Duodenal mucosa (tissue), 2 donors: ENCODE measurements at regions not wholly inside any gene's neighbourhood (a gene's known extent, or its start where the extent isn't known, plus 50 kb on each side); places are given as distances from the start of the nearest gene placed in this dataset.

ENCODE experiments used
- H3K27ac ChIP-seq: one replicate; pipeline ENCODE4 v1.7.0; 2013; ENCODE audit warnings: low read depth, low read length
- H3K27me3 ChIP-seq, 2 donors: one replicate each; pipeline ENCODE4 v1.7.0; 2013; ENCODE audit warnings: low read length in 2 of 2, control low read depth in 1 of 2; ENCODE audit not compliant: insufficient read depth in 2 of 2, control insufficient read depth in 1 of 2
- H3K36me3 ChIP-seq, 2 donors: one replicate each; pipeline ENCODE4 v1.7.0; 2013; ENCODE audit warnings: low read length in 2 of 2, control low read depth in 1 of 2; ENCODE audit not compliant: insufficient read depth in 2 of 2, control insufficient read depth in 1 of 2
- H3K4me1 ChIP-seq, 2 donors: one replicate each; pipeline ENCODE4 v1.7.0; 2013; ENCODE audit warnings: low read length in 2 of 2, control low read depth in 1 of 2; ENCODE audit not compliant: insufficient read depth in 2 of 2, control insufficient read depth in 1 of 2
- H3K4me3 ChIP-seq, 2 donors: one replicate each; pipeline ENCODE4 v1.7.0; 2013; ENCODE audit warnings: low read length in 2 of 2, low read depth in 1 of 2
- H3K9ac ChIP-seq, 2 donors: one replicate each; pipeline ENCODE4 v1.7.0; 2013; ENCODE audit warnings: low read length in 2 of 2, low read depth in 1 of 2
- H3K9me3 ChIP-seq, 2 donors: one replicate each; pipeline ENCODE4 v1.7.0; 2013; ENCODE audit warnings: low read length in 2 of 2, control low read depth in 1 of 2; ENCODE audit not compliant: control insufficient read depth in 1 of 2

GRCh38 chr7:142389544-142389943 is 131.7 kb upstream of the PRSS58 start:
- H3K27ac ChIP-seq: no peak overlapping the region
- H3K9ac ChIP-seq: no peak overlapping the region
- no peaks in the 10 kb centered on the region for H3K36me3 ChIP-seq
- H3K4me1 ChIP-seq: peaks cover 0 to 6% of the 10 kb centered on the region in 2 donors
- H3K27me3 ChIP-seq: no peaks in the 10 kb centered on the region
- no peaks in the 10 kb centered on the region for H3K9me3 ChIP-seq
- H3K4me3 ChIP-seq: no peak overlapping the region

DNA sequence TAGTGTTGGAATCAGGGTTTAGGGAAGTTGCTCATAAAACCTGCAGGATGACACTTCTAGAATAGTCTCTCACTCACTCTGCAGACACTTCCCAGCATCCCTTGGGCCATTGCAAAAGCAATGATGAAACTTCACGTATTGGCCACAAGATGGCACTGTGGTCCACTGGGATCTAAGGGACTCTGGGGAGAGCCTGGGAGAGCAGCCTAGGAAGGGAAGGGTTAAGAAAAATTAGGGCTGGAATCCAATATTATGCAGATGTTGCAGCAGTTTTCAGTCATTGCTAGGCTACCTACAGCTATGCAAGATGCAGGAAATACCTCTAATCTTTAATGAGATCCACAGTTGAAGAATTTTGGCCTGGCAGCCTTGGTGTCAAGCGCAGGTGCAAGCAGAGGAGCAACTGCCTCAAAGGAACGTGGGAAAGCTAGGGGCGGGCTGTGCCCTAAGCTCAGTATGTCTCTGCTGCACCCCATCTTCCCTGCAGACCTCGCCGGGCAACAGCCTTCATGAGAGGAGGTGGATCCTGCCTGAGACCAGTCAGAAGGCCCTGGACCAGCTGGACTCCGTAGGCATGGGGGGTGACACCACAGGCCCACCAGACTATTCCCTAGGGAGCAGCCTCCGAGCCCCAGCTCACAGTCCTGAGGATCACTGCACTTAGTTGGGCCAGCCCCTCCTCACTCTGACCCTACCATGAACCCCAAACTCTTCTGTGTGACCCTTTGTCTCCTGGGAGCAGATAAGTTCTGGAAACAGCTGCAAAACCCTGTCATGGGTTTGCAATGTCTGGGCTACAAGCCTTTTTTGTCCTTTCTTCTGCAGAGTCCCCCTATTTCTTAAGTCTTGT is 127.9 kb upstream of the PRSS58 start:
- Histone ChIP-seq H3K9me3 (no peaks in the 10 kb centered on the region), H3K36me3 (no peaks in the 10 kb centered on the region), H3K4me1 (peaks cover 0 to 6% of the 10 kb centered on the region in 2 donors), H3K9ac (no peak overlapping the region), H3K27me3 (no peaks in the 10 kb centered on the region), H3K4me3 (no peak overlapping the region), H3K27ac (no peak overlapping the region)

- Histone ChIP-seq H3K36me3 (no peaks in the 10 kb centered on the region), H3K27ac (no peak overlapping the region), H3K4me3 (no peak overlapping the region), H3K9ac (no peak overlapping the region), H3K9me3 (no peaks in the 10 kb centered on the region), H3K27me3 (no peaks in the 10 kb centered on the region), H3K4me1 (peaks cover 0 to 6% of the 10 kb centered on the region in 2 donors)
These were observed 126.7 kb upstream of the PRSS58 start for GRCh38 chr7:142384493-142384922.

DNA sequence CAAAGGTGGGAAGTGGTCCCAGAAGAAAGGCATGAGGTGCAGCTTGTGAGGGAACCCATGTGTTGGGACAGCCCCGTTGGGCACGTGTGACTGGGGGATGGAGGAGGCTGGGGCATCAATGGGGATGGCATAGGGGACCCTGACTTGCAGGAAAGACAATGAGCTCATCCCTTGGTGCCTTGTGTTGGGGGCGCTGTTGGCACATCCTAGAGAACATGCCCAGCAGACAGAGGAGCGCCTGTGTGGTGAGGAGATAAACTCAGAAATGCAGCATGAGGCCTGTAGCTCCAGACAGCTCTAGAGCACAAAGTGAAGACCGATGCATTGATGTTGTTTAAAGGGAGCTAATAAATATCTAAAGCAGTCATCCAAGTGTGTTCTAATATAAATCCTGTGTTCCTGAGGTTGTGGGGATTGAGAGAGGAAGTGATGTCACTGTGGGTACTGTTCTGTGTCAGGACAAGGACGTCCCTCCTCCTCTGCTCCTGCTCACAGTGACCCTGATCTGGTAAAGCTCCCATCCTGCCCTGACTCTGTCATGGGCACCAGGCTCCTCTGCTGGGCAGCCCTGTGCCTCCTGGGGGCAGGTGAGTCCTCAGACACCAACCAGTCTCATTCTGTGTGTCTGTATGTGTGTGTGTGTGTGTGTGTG is 126.1 kb upstream of the PRSS58 start:
- Histone ChIP-seq H3K27ac (no peak overlapping the region), H3K27me3 (no peaks in the 10 kb centered on the region), H3K4me3 (no peak overlapping the region), H3K9me3 (no peaks in the 10 kb centered on the region), H3K9ac (no peak overlapping the region), H3K36me3 (no peaks in the 10 kb centered on the region), H3K4me1 (peaks cover 0 to 6% of the 10 kb centered on the region in 2 donors)

DNA sequence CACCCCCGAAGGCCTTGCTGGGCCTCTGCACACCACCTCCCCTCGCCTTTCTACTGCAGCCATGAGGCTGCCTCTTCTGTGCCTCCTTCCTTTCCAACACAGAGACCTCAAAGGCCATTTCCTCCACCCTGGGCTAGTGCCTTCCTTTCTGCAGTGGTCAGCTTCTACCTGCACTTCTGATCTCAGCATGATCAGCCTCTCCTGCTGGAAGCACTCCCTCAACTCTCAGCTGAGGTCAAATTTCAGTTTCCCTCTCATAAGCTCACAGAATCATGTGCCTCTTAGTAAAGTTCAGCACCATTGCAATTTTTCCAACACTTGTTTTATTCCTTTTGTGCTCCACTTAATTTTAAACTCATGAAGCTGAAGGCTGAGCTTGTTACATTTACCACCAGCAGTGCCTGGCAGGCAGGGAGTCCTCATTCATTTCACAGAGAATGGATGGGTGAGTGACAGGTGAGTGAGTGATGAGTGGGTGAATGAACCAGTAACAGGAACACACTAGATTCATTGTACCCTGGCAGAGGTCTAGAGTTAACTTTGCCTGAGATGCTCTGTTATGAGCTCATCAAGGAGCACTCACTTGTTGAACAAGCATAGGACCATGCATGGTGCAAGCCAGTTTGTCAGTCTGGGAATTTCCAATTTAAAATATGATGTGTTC is 124.0 kb upstream of the PRSS58 start:
- H3K27ac ChIP-seq: no peak overlapping the region
- H3K9ac ChIP-seq: no peak overlapping the region
- no peaks in the 10 kb centered on the region for H3K27me3 ChIP-seq
- no peaks in the 10 kb centered on the region for H3K9me3 ChIP-seq
- H3K36me3 ChIP-seq: no peaks in the 10 kb centered on the region
- no peak overlapping the region for H3K4me3 ChIP-seq
- H3K4me1 ChIP-seq: peaks cover 0 to 6% of the 10 kb centered on the region in 2 donors

DNA sequence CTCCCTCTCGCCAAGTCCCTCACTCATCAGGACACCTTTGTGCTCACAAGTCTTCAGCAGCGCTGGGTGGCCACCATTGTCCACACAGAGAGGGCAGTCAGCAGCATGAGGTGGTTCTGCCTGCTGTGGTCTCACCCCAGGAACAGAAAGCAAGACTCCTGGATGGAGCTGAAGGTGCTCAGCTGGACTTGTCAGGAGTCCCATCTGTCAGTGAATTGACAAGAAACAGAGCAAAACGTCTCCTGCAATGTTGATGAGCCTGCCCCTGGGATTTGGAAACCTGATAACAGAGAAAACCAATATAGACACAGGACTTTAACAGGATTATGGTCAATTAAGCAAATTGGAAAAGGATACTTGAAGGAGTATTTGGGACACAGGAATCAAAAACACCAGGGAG is 122.2 kb upstream of the PRSS58 start:
- H3K9ac ChIP-seq: no peak overlapping the region
- H3K27ac ChIP-seq: no peak overlapping the region
- no peaks in the 10 kb centered on the region for H3K9me3 ChIP-seq
- H3K36me3 ChIP-seq: no peaks in the 10 kb centered on the region
- H3K27me3 ChIP-seq: no peaks in the 10 kb centered on the region
- no peaks in the 10 kb centered on the region for H3K4me1 ChIP-seq
- no peak overlapping the region for H3K4me3 ChIP-seq

DNA sequence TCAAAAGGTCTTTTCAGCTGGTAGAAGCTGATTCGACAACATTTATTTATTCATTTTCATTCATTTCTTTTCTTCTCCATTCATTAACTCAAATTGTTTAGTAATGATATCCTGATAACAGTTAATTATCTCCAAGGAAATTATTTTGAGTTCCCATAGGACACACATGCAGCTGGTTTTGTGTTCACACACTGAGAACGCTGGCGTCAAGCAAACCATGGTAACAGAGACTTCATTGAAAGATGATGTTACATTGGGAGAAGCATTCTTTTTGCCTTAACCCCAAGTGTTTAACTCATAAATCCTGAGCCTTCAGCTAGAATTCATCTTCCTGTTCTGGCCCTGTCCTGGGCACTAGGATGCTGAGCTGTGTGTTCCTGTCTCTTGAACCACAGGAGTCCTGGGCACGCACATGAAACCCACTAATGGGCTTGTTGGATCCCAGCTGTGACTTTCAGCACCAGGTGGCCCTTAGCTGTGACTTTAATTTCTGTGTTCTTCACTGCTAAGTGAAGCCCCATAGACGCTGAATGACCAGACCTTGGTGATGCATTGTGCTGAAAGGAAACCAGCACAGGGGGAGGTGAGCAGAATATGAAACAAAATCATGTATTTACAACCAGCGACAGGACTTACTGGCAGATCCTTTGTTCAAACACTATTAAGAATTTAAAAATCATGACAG is 121.5 kb upstream of the PRSS58 start:
- Histone ChIP-seq H3K4me1 (no peaks in the 10 kb centered on the region), H3K27ac (no peak overlapping the region), H3K4me3 (no peak overlapping the region), H3K9me3 (no peaks in the 10 kb centered on the region), H3K36me3 (no peaks in the 10 kb centered on the region), H3K9ac (no peak overlapping the region), H3K27me3 (no peaks in the 10 kb centered on the region)

DNA sequence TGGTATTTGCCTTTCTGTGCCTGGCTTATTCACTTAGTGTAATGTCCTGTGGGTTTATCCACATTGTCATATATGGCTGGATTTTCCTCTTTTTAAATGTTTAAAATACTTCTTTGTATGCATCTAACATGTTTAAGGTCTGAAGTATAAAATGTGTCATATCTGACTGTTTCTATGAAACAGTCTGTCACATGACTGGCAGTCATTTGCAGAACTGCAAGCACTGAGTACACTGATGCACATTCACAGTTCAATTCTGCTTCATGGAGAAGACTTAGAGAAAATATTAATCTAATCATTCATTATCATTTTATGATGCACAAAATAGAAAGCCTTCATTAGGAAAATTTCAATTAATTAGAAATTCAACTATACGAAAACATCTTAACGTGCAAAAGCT is 119.7 kb upstream of the PRSS58 start:
- H3K9ac ChIP-seq: no peak overlapping the region
- no peak overlapping the region for H3K4me3 ChIP-seq
- no peaks in the 10 kb centered on the region for H3K9me3 ChIP-seq
- no peaks in the 10 kb centered on the region for H3K27me3 ChIP-seq
- no peaks in the 10 kb centered on the region for H3K4me1 ChIP-seq
- no peaks in the 10 kb centered on the region for H3K36me3 ChIP-seq
- H3K27ac ChIP-seq: no peak overlapping the region

DNA sequence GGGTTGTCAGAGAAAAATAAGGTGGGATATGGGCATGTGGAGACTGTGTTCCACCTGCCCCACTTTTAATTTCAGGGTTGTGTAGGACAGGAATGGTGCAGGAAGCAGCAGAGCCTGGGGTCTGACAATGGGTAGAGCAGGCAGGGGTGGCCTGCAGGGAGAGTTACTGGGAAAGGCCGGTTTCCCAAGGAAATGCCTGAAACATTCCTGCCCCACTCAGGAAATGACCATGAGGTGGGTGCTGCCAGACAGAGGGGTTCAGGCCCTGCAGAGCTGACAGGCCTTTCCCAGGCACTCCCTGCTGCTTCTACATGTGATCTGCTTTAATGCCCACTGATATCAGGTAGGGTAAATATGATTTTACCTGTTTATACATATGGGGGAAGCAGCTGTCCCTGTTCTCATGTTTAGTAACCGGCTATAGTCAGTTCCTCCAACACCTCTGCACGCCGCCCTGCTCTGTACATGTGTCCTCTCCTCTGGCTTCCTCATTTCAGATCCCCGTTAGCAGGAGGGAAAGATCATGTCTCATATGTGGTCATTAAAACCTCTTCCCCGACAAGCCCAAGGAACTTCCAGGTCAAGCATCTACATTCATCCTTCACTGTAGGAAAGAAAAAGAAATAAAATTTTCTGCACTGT is 118.6 kb upstream of the PRSS58 start:
- Histone ChIP-seq H3K27ac (no peak overlapping the region), H3K4me3 (no peak overlapping the region), H3K4me1 (no peaks in the 10 kb centered on the region), H3K27me3 (no peaks in the 10 kb centered on the region), H3K9me3 (no peaks in the 10 kb centered on the region), H3K36me3 (no peaks in the 10 kb centered on the region), H3K9ac (no peak overlapping the region)
